Stimulated activated CD4-positive, alpha-beta T cell treated with anti-CD3 and anti-CD28 coated beads, Interleukin-12 subunit alpha, Interleukin-12 subunit beta, amount 100 ng/mL, for 48 hours (primary cell): ENCODE measurements at regions not wholly inside any gene's neighbourhood (a gene's known extent, or its start where the extent isn't known, plus 50 kb on each side); places are given as distances from the start of the nearest gene placed in this dataset.

Source experiments
- DNase-seq, 3 donors: peaks; one replicate each; pipeline ENCODE4 v3.0.0-alpha.2; 2020; ENCODE audit warnings: low read depth in 2 of 3, low spot score in 1 of 3

DNA sequence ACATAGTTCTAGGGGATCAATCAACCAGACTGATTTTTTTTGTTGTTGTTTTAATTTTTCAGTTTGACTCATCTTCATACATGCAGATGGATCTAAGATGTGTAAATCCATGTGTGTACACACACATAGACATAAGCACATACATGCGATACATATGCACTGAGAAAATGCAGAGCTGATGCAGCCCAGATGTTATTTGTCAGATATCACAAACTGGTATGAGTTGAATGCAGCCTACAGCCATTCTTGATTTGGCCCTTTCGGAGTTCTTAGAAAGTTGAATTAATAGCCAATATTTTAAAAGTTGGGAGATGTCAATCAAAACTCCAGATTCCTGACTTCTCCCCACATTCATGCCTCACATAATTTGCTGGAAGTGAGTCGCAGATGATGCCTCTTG, 180.4 kb downstream of the SPATA18 start:
- no peak for DNase-seq

- no peak for DNase-seq
Observed at GRCh38 chr4:52234561-52235440, 183.7 kb downstream of the SPATA18 start.

DNA sequence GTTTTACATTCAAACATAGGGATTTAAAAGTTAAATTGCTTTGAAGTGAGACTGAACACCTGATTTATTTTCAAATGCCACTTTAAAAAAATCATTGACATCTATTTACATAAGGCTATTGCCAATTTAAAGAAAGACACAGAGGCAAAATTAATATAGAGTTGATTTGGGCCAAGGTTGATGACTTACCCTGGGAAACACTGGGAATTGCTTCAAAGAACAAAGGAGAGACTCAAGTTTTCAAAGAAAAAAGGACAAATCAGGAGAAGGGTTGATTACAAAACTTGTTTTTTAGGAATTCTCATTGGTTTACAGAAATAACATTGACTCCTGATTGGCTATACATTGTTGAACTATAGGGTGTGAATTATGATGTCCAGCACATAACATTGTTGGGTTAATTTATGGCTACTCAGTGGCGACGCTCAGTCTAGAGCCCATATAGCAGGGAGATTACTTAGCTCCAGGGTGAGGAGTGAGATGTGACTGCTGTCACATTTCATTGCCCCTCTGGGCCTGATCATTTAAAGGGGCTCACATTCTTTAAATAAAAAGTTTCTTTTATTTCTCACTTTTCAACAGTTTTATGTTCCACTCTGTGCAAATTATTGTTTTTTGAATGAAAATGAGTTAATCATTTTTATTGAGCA, 184.6 kb downstream of the SPATA18 start:
- DNase-seq = no peak

GRCh38 chr4:52241916-52242315, 190.8 kb downstream of the SPATA18 start:
- no peak for DNase-seq

DNA sequence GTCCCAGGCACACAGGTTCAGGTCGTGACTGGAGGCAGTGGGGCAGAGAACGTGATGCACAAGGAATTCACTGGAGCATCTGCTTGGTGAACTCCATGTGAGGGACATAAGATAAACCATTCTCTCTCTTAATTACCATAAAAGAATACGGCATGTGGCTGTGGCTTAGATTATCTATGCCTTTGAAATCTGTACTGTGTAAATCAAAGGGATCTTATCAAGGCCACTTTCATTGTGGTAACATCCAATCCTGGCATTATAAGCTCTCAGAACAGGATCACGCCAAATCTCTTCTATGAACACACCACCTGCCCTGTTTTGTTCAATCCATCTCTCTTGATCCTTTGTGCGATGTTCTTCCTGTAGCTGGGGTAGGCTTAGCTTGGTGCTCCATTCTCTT, 192.3 kb downstream of the SPATA18 start:
- DNase-seq = no peak

- no peak for DNase-seq
Observed at GRCh38 chr4:52244103-52244775, 193.1 kb downstream of the SPATA18 start.

DNA sequence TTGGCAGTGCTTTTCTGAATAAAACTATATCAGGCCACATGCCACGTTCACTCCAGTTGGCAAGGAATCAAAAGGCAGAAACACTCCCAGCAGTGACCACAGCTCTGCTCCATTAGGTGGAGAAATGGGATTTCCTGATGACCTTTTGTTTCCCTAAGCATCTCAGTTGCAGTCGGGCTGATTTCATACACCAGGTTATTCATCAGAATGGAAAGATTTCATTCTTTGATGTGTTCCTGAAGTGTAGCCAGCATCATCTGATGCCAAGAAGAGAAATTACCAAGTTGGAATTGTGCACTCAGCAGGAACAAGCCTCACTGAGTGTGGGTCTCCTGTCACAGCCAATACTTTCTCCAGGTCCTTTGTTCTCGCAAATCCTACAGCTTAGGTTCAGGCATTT, 193.7 kb downstream of the SPATA18 start:
- no peak for DNase-seq

- DNase-seq = no peak
Observed at GRCh38 chr4:52246827-52247226, 195.7 kb downstream of the SPATA18 start.

DNA sequence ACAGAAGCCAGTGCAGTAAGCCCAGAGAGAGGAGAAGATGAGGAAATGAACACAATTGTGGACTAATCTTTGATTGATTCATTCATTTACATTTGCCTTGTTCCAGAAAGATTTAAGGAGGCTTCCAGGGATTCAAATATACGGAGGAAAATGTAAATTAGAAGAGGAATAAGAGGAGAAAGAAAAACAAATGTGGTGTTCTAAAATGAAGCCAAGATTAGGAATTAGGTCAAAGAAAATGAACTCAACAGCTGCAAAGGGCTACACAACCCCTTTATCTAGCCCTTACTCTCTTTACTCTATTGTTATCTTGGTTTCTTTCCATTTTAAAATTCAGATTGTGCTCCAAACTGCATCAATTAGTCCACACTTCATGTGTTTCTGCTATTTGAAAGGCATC, 196.8 kb downstream of the SPATA18 start:
- no peak for DNase-seq

- no peak for DNase-seq
Observed at GRCh38 chr4:52248820-52249219, 197.7 kb downstream of the SPATA18 start.

DNA sequence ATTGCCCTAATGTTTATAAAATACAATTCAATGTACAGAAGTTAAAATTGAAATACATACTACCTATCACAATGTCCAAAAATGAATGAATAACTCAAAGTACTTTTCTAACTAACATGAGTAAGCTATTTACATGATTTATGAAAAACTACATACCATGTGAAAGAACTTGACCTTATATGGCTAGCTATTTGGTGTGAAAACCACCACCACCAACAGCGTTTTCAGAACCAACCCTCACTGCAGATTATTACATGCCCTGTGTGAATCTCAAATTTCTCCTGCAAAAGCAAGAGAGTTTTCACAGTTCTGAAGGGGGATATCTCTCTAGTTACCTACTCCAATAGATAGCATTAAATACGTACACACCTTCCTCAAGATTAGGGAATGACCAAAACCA, 198.5 kb downstream of the SPATA18 start:
- DNase-seq = no peak

- DNase-seq = no peak
Observed at GRCh38 chr4:52250154-52250553, 199.1 kb downstream of the SPATA18 start.

DNA sequence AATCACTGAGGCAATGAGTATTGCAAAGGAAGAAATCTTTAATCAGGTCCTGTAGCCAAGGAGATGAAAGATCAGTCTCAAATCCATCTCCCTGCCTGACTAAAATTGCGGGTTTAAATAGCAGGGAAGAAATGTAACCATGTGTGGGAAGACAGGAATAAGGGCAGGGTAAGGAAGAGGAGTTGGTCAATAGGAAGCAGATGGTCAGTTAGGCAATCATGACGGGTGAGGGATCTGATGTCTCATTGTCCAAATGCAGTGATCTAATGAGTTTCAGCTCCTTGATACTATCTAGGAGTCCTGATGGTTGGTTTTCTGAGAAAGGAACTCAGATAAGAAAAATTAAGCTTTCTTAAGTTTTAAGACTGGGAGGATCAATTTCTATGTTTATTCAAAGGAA, 200.8 kb downstream of the SPATA18 start:
- no peak for DNase-seq

DNA sequence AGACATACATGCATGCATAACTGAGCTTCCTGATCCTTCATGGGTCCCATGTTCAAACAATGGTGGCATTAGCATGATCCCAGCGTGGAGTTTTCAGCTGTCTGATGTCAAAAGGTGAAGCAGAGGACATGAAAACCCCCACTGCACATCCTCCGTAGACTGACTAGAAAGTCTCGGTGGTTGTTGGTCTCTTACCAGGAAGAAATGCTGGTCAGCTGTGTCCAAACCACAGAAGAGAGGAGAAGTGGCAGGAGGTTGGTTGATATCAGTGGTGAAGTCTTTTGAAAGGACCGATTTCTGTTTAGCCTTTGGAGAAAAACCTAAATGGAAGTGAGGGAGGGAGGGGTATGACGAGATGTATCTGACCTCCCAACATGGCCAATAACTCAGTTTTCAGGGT, 201.9 kb downstream of the SPATA18 start:
- no peak for DNase-seq

- no peak for DNase-seq
Observed at GRCh38 chr4:52256522-52256921, 205.4 kb downstream of the SPATA18 start.

DNA sequence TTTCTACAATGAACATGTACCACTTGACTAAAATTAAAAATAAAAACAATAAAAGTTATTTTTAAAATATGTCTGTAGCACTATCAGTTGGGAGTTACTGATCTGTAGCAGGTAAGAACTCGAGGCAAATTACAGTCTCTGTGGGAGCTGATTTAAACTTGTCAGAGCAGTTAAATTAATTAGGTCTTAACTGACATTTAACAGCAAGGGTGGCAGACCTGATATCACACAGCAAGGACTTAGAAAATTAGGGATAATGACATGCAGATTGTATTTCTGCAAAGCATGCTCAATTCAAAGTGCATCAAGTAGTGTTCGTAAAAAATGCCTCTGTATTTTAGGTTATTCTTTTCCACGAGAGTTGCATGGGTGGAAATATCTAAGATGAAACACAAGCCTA, 208.9 kb downstream of the SPATA18 start:
- DNase-seq = no peak

- no peak for DNase-seq
Observed at GRCh38 chr4:52260514-52261210, 209.6 kb downstream of the SPATA18 start.

DNA sequence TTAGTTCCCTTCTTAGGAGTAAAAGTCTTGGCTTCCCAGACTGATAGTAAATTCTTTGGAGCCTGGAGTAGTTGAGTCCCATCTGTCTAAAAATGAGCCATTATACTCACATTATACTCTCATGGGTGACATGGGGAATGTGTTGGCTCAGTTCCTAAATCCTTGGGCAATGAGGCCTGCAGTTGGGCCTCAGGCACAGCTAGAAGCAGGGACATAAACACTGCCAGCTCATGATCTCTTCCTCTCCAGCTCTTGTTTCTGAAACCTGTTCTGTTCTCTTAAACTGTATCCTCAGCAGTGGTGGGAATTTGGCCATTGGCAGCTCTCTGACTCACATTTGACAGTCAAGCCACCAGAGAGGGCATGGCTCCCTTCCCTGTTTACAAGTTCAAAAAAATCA, 212.5 kb downstream of the SPATA18 start:
- no peak for DNase-seq

DNA sequence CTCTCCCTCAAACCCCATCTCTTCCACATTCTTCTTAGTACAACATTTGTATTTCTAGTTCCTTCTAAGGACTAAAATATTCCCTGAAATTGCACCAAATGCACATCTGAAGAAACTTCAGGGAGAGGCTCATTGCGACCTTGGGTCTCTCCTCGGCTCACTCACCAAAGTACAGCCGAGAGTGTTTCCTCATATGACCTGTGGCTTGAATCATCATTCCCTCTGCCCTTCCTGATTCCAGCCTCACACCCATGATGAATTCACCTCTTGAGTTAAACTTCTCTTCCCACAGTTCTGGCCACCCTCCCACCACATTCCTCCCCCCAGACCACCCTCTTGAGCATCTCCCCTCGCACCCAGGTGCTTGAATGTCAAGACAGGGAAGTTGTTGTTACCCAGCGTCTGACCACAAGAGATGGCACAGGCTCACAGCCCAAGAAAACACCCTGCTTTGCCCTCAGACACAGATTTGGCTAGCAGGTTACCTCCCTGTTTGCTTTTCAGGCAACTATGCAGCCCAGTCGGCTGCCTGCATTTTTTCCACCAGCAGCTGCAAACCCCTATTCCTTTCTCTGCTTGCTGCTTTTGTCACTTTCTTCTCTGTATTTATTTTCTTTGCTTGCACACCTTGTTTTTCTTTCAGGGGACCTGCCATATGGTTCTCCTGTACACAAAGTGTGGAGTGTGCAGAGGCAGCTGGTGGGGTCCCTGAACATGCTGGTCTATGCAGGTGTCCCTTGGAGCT, 214.8 kb downstream of the SPATA18 start:
- DNase-seq = no peak

GRCh38 chr4:52266537-52267137, 215.5 kb downstream of the SPATA18 start:
- no peak for DNase-seq
